CD14-positive monocyte (primary cell): ENCODE measurements at regions not wholly inside any gene's neighbourhood (a gene's known extent, or its start where the extent isn't known, plus 50 kb on each side); places are given as distances from the start of the nearest gene placed in this dataset.
A peak's percentile ranks its signal among the peaks of the same experiment; 100 is the strongest.

Experiments used
- DNase-seq, 3 donors: peaks; one replicate each; pipeline ENCODE4 v3.0.0-alpha.2; 2011 to 2022
- H2AFZ ChIP-seq: 2 replicates; pipeline ENCODE4 v1.6.0; 2012; ENCODE audit warnings: mild to moderate bottlenecking, low read depth, low read length, inconsistent platforms; ENCODE audit not compliant: insufficient read depth, poor library complexity, severe bottlenecking
- H3K27ac ChIP-seq, 2 donors: 1 replicate in 1 of 2; 2 replicates in 1 of 2; pipeline ENCODE4 v1.5.1; 2012 to 2013; ENCODE audit warnings: low read length in 2 of 2, control low read depth in 1 of 2, inconsistent platforms in 1 of 2, low read depth in 1 of 2, mild to moderate bottlenecking in 1 of 2
- H3K27me3 ChIP-seq, 2 donors: one replicate each; pipeline versions ENCODE4 v1.6.0 to v1.6.1; 2011 to 2013; ENCODE audit warnings: low read length in 2 of 2; ENCODE audit not compliant: control insufficient read depth in 2 of 2, insufficient read depth in 2 of 2
- H3K36me3 ChIP-seq, 2 donors: replicated peaks in 1 of 2; 1 replicate in 1 of 2; 2 replicates in 1 of 2; pipeline versions ENCODE4 v1.5.1 to v1.6.1; 2012 to 2013; ENCODE audit warnings: low read length in 2 of 2, control low read depth in 1 of 2, inconsistent platforms in 1 of 2, mild to moderate bottlenecking in 1 of 2; ENCODE audit not compliant: insufficient read depth in 2 of 2, control insufficient read depth in 1 of 2
- H3K4me1 ChIP-seq, 2 donors: 1 replicate in 1 of 2; 2 replicates in 1 of 2; pipeline versions ENCODE4 v1.5.1 to v1.6.1; 2012 to 2013; ENCODE audit warnings: low read length in 2 of 2, control low read depth in 1 of 2, inconsistent platforms in 1 of 2, mild to moderate bottlenecking in 1 of 2, moderate library complexity in 1 of 2; ENCODE audit not compliant: insufficient read depth in 2 of 2, control insufficient read depth in 1 of 2
- H3K4me2 ChIP-seq: replicated peaks from 2 replicates; pipeline ENCODE3; 2012; ENCODE audit warnings: low read length, moderate library complexity, mild to moderate bottlenecking; ENCODE audit not compliant: poor library complexity, severe bottlenecking; ENCODE audit errors: extremely low read depth
- H3K4me3 ChIP-seq, 3 experiments: fragments of 200-600 bp in 1 of 3; sonication (generic) in 1 of 3; replicated peaks in 1 of 3; 1 replicate in 2 of 3; 2 replicates in 1 of 3; pipeline ENCODE4 v1.5.1; 2011 to 2013; ENCODE audit warnings: low read length in 3 of 3, mild to moderate bottlenecking in 3 of 3, control low read depth in 2 of 3, low read depth in 2 of 3, inconsistent platforms in 1 of 3, moderate library complexity in 1 of 3
- H3K79me2 ChIP-seq: 2 replicates; pipeline ENCODE4 v1.6.0; 2012; ENCODE audit warnings: mild to moderate bottlenecking, control low read depth, inconsistent platforms, low read length, moderate library complexity; ENCODE audit not compliant: insufficient read depth
- H3K9ac ChIP-seq: 2 replicates; pipeline ENCODE4 v1.6.0; 2017; ENCODE audit warnings: low read length, mild to moderate bottlenecking; ENCODE audit not compliant: insufficient read depth, poor library complexity, severe bottlenecking
- H3K9me3 ChIP-seq, 2 donors: replicated peaks in 1 of 2; 1 replicate in 1 of 2; 2 replicates in 1 of 2; pipeline versions ENCODE4 v1.5.1 to v1.6.1; 2012 to 2013; ENCODE audit warnings: low read length in 2 of 2, control low read depth in 1 of 2; ENCODE audit not compliant: control insufficient read depth in 1 of 2, insufficient read depth in 1 of 2
- H4K20me1 ChIP-seq: 2 replicates; pipeline ENCODE4 v1.6.0; 2012; ENCODE audit warnings: mild to moderate bottlenecking, low read length, control low read depth, moderate library complexity; ENCODE audit not compliant: insufficient read depth
- H3K27ac Mint-ChIP-seq, 7 donors: one replicate each; pipeline ENCODE4 v1.8.0; 2020; ENCODE audit warnings: mild to moderate bottlenecking in 7 of 7, mixed read lengths in 7 of 7, moderate library complexity in 6 of 7, inconsistent platforms in 2 of 7
- H3K27me3 Mint-ChIP-seq, 3 donors: one replicate each; pipeline ENCODE4 v1.8.0; 2021 to 2022; ENCODE audit warnings: low read depth in 3 of 3, mild to moderate bottlenecking in 3 of 3, mixed read lengths in 3 of 3, moderate library complexity in 3 of 3, inconsistent platforms in 1 of 3
- H3K36me3 Mint-ChIP-seq, 2 donors: one replicate each; pipeline ENCODE4 v1.8.0; 2020; ENCODE audit warnings: mixed read lengths in 2 of 2, inconsistent platforms in 1 of 2, mild to moderate bottlenecking in 1 of 2
- H3K4me1 Mint-ChIP-seq: one replicate; pipeline ENCODE4 v1.8.0; 2020; ENCODE audit warnings: mild to moderate bottlenecking, mixed read lengths
- H3K4me3 Mint-ChIP-seq, 2 donors: one replicate each; pipeline ENCODE4 v1.8.0; 2020; ENCODE audit warnings: mild to moderate bottlenecking in 2 of 2, mixed read lengths in 2 of 2, moderate library complexity in 1 of 2
- H3K9me3 Mint-ChIP-seq, 7 donors: one replicate each; pipeline ENCODE4 v1.8.0; 2020 to 2022; ENCODE audit warnings: mixed read lengths in 7 of 7, mild to moderate bottlenecking in 6 of 7, moderate library complexity in 6 of 7, inconsistent platforms in 2 of 7
- WGBS: methylation state at CpG from one replicate; pipeline ENCODE4 v1.1.5; 2013; ENCODE audit warnings: missing lambda C conversion rate; ENCODE audit not compliant: insufficient coverage; 5-methylcytosine and 5-hydroxymethylcytosine counted together
- intact Hi-C, 2 donors: fragments of 100-400 bp; cut with micrococcal nuclease; formaldehyde crosslinking; loops; one replicate each; pipeline versions ENCODE4 v1.15.0 to v1.15.1; 2023
- TF ChIP-seq, protein P1 (sequence below): fragments of 200-600 bp; IDR thresholded peaks from one replicate; pipeline ENCODE4 v1.8.0; 2022; ENCODE audit warnings: antibody characterized with exemption, mild to moderate bottlenecking

DNA sequence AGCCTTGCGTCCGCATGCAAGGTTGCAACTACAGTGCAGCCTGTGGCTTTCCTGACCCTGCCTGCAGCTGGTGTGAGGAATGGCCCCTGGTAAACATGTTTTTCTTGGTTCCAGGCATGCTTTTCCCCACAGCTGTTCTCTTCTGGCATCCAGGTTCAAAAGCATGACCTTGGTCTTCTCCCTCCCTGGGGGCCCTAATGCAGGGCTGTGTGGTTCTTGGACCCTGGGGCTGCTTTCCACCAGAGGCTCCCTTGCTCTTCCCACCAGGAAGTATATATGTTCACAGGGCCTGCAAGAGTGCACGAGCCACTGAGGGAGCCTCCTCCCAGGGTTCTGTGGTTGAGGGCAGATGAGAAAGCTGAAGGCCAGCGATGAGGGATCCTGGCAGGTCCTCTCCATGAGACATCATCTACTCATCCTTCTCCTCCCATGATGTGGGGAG is 125.9 kb downstream of the BCL2L11 start:
- H3K9ac ChIP-seq = no peak overlapping the region
- H3K79me2 ChIP-seq = no peaks in the 10 kb centered on the region
- H3K4me3 ChIP-seq = no peak overlapping the region
- no peaks in the 10 kb centered on the region for H3K27me3 ChIP-seq
- no peak overlapping the region for H3K4me2 ChIP-seq
- Mint-ChIP-seq H3K27ac (no peak overlapping the region), H3K4me3 (no peak overlapping the region), H3K27me3 (no peaks in the 10 kb centered on the region), H3K36me3 (peaks cover 20 to 27% of the 10 kb centered on the region in 2 donors), H3K9me3 (peaks cover 0 to 4% (median 3%) of the 10 kb centered on the region in 7 donors), H3K4me1 (no peaks in the 10 kb centered on the region)
- TF ChIP-seq, protein P1, sequence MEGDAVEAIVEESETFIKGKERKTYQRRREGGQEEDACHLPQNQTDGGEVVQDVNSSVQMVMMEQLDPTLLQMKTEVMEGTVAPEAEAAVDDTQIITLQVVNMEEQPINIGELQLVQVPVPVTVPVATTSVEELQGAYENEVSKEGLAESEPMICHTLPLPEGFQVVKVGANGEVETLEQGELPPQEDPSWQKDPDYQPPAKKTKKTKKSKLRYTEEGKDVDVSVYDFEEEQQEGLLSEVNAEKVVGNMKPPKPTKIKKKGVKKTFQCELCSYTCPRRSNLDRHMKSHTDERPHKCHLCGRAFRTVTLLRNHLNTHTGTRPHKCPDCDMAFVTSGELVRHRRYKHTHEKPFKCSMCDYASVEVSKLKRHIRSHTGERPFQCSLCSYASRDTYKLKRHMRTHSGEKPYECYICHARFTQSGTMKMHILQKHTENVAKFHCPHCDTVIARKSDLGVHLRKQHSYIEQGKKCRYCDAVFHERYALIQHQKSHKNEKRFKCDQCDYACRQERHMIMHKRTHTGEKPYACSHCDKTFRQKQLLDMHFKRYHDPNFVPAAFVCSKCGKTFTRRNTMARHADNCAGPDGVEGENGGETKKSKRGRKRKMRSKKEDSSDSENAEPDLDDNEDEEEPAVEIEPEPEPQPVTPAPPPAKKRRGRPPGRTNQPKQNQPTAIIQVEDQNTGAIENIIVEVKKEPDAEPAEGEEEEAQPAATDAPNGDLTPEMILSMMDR = no peak
- intact Hi-C loops = no loop called here
- no peaks in the 10 kb centered on the region for H4K20me1 ChIP-seq
- H3K9me3 ChIP-seq = peaks cover 3% of the 10 kb centered on the region in 2 donors
- peaks cover 2 to 17% of the 10 kb centered on the region in 2 donors for H3K36me3 ChIP-seq
- WGBS = 100% methylated on average over 2 of the region's 4 CpGs
- no peaks in the 10 kb centered on the region for H3K4me1 ChIP-seq
- no peak overlapping the region for H3K27ac ChIP-seq
- no peak overlapping the region for H2AFZ ChIP-seq
- no peak for DNase-seq

DNA sequence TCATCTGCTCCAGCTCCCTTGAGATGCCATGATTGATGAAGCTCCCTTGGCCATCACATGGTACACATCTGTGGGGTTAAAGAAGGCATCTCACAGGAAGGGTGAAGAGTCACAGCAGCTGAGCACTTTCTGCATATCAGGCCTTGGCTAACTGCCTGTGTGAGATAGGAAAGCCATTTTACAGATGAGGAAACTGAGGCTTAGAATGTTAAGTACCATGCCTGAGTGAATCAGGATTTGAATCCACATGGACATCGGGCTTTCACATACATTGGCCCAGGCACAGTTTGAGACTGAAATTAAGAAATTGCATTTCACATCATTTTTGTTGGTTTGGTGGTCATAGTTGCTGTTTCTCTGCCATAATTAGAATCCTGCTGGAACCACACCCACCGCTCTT is 126.8 kb downstream of the BCL2L11 start:
- Mint-ChIP-seq H3K36me3 (peaks cover 20 to 32% of the 10 kb centered on the region in 2 donors), H3K9me3 (peaks cover under 1 to 10% (median 6%) of the 10 kb centered on the region in 7 donors), H3K27ac (peak overlapping the region in 1 of 7 donors; percentile 61), H3K27me3 (no peaks in the 10 kb centered on the region), H3K4me1 (no peaks in the 10 kb centered on the region), H3K4me3 (no peak overlapping the region)
- H3K9ac ChIP-seq = no peak overlapping the region
- H3K27ac ChIP-seq = no peak overlapping the region
- no peaks in the 10 kb centered on the region for H3K79me2 ChIP-seq
- peaks cover 2 to 17% of the 10 kb centered on the region in 2 donors for H3K36me3 ChIP-seq
- H2AFZ ChIP-seq = no peak overlapping the region
- no peaks in the 10 kb centered on the region for H3K27me3 ChIP-seq
- no peaks in the 10 kb centered on the region for H4K20me1 ChIP-seq
- intact Hi-C loops = no loop called here
- H3K9me3 ChIP-seq = peaks cover 4 to 9% of the 10 kb centered on the region in 2 donors
- no peaks in the 10 kb centered on the region for H3K4me1 ChIP-seq
- no peak overlapping the region for H3K4me2 ChIP-seq
- no peak overlapping the region for H3K4me3 ChIP-seq
- no peak for DNase-seq
- TF ChIP-seq, protein P1 = no peak
- WGBS = 100% methylated on average over 2 of the region's 2 CpGs
